K562 (cell line): ENCODE measurements at regions not wholly inside any gene's neighbourhood (a gene's known extent, or its start where the extent isn't known, plus 50 kb on each side); places are given as distances from the start of the nearest gene placed in this dataset.

ENCODE experiments used
- ATAC-seq: fragments of 200-7000 bp; cut with Tn5 transposase; 3 replicates; pipeline ENCODE4 v1.9.1; 2020; ENCODE audit warnings: moderate library complexity
- BruUV-seq: library from RNA; stranded (reverse); fragments of 400-500 nt; replicated peaks from 2 replicates; lab custom pipeline; 2021; lab: Mats Ljungman, UMichigan
- CTCF ChIA-PET: fragments of 300-600 bp; formaldehyde crosslinking; extraction: SDS; loops from one replicate; lab custom pipeline; 2021; ENCODE audit warnings: low intra/inter-chr PET ratio; lab: Yijun Ruan, JAX
- POLR2A ChIA-PET: fragments of 300-600, 350-650 bp; sonication (Branson Sonifier 250); formaldehyde crosslinking; extraction: SDS; loops from one replicate; lab custom pipeline; 2021; ENCODE audit warnings: antibody characterized with exemption, inconsistent platforms; lab: Yijun Ruan, JAX
- DNase-seq, 4 experiments: peaks; one replicate each; pipeline versions ENCODE4 v3.0.0 to v3.0.0-alpha.2; 2011 to 2018; ENCODE audit warnings: low spot score in 3 of 4, mixed read lengths in 3 of 4; ENCODE audit errors: extremely low read depth in 1 of 4
- FAIRE-seq: peaks from 2 replicates; lab custom pipeline; 2011; peaks lifted over from hg19 to GRCh38; lab: Jason Lieb, UNC
- H2AFZ ChIP-seq: 2 replicates; pipeline ENCODE4 v1.6.0; 2011; ENCODE audit warnings: low read depth, low read length, control low read depth, inconsistent platforms
- H3K27ac ChIP-seq: fragments of 200-600 bp; 3 replicates; pipeline ENCODE4 v1.8.0; 2011; ENCODE audit warnings: low read depth, mild to moderate bottlenecking, control low read depth, inconsistent platforms, low read length, moderate library complexity, mixed read lengths; ENCODE audit errors: extremely low read depth
- H3K27me3 ChIP-seq, 2 experiments: fragments of 300-600 bp in 1 of 2; 2 replicates in 1 of 2; 3 replicates in 1 of 2; pipeline versions ENCODE4 v1.6.0 to v1.8.0; 2011; ENCODE audit warnings: inconsistent platforms in 2 of 2, low read length in 2 of 2, mild to moderate bottlenecking in 1 of 2, mixed read lengths in 1 of 2, moderate library complexity in 1 of 2; ENCODE audit not compliant: control insufficient read depth in 2 of 2, insufficient read depth in 2 of 2
- H3K36me3 ChIP-seq: fragments of 300-600 bp; 3 replicates; pipeline ENCODE4 v1.8.0; 2011; ENCODE audit warnings: mild to moderate bottlenecking, low read length, inconsistent platforms; ENCODE audit not compliant: control insufficient read depth, insufficient read depth
- H3K4me1 ChIP-seq, 2 experiments: fragments of 200-600 bp in 1 of 2; replicated peaks in 1 of 2; 2 replicates in 1 of 2; 3 replicates in 1 of 2; pipeline versions ENCODE4 v1.5.1 to v1.8.0; 2011; ENCODE audit warnings: inconsistent platforms in 2 of 2, low read length in 2 of 2, mild to moderate bottlenecking in 1 of 2, mixed read lengths in 1 of 2, moderate library complexity in 1 of 2; ENCODE audit not compliant: control insufficient read depth in 2 of 2, insufficient read depth in 2 of 2
- H3K4me2 ChIP-seq: 2 replicates; pipeline ENCODE4 v1.6.1; 2011; ENCODE audit warnings: low read length, control low read depth, inconsistent platforms, mixed read lengths; ENCODE audit not compliant: insufficient read depth
- H3K4me3 ChIP-seq: fragments of 200-600 bp; sonication (generic), shearing (Covaris generic); 2 replicates; pipeline ENCODE4 v1.5.1; 2016; ENCODE audit warnings: control low read depth, inconsistent platforms
- H3K79me2 ChIP-seq: fragments of 200-600 bp; 3 replicates; pipeline ENCODE4 v1.8.0; 2011; ENCODE audit warnings: low read length, inconsistent platforms; ENCODE audit not compliant: control insufficient read depth, insufficient read depth
- H3K9ac ChIP-seq, 2 experiments: 2 replicates each; pipeline versions ENCODE4 v1.6.0 to v1.6.1; 2011; ENCODE audit warnings: low read depth in 2 of 2, low read length in 2 of 2, control low read depth in 1 of 2, inconsistent platforms in 1 of 2, mild to moderate bottlenecking in 1 of 2, mixed read lengths in 1 of 2; ENCODE audit not compliant: insufficient read depth in 1 of 2
- H3K9me1 ChIP-seq: one replicate; pipeline ENCODE4 v1.6.0; 2011; ENCODE audit warnings: inconsistent platforms, mild to moderate bottlenecking, low read length, moderate library complexity; ENCODE audit not compliant: control insufficient read depth, insufficient read depth
- H3K9me3 ChIP-seq: replicated peaks from 2 replicates; pipeline ENCODE4 v1.5.1; 2011; ENCODE audit warnings: low read depth, low read length, inconsistent platforms; ENCODE audit not compliant: control insufficient read depth, insufficient read depth
- H4K20me1 ChIP-seq: replicated peaks from 2 replicates; pipeline ENCODE4 v1.6.1; 2011; ENCODE audit warnings: low read length, inconsistent platforms, mixed read lengths; ENCODE audit not compliant: control insufficient read depth, insufficient read depth
- ATF7 ChIP-seq: fragments of 450-650 bp; IDR thresholded peaks from 2 replicates; pipeline ENCODE4 v1.7.1; 2014; ENCODE audit warnings: mild to moderate bottlenecking, moderate library complexity
- MTA1 ChIP-seq: fragments of 450-650 bp; IDR thresholded peaks from 2 replicates; pipeline ENCODE4 v1.6.1; 2017; ENCODE audit warnings: borderline replicate concordance
- NCOA6 ChIP-seq: fragments of 450-650 bp; IDR thresholded peaks from 2 replicates; pipeline ENCODE4 v1.6.1; 2017; ENCODE audit warnings: mild to moderate bottlenecking
- NR3C1 ChIP-seq: sonication (generic); formaldehyde crosslinking; IDR thresholded peaks from 2 replicates; pipeline ENCODE4 v1.8.1; 2022; ENCODE audit warnings: missing genetic modification reagents
- PCBP2 ChIP-seq: fragments of 200-400 bp; formaldehyde crosslinking; IDR thresholded peaks from 2 replicates; pipeline ENCODE4 v1.6.1; 2018; ENCODE audit warnings: low read length, low read depth, mild to moderate bottlenecking, moderate library complexity; ENCODE audit not compliant: poor library complexity, severe bottlenecking
- XRCC3 ChIP-seq: fragments of 450-650 bp; IDR thresholded peaks from 2 replicates; pipeline ENCODE4 v1.6.1; 2017; ENCODE audit warnings: mild to moderate bottlenecking, moderate library complexity
- XRCC4 ChIP-seq: IDR thresholded peaks from one replicate; pipeline ENCODE4 v1.6.1; 2011; ENCODE audit not compliant: insufficient read depth, insufficient read length; ENCODE audit errors: extremely low read depth
- ZNF3 ChIP-seq: fragments of 250-450 bp; sonication (Bioruptor Pico); IDR thresholded peaks from 2 replicates; pipeline ENCODE4 v1.5.0; 2021; ENCODE audit warnings: mild to moderate bottlenecking, moderate library complexity
- ZNF717 ChIP-seq: fragments of 250-450 bp; sonication (Bioruptor Pico); IDR thresholded peaks from 2 replicates; pipeline ENCODE4 v1.5.0; 2021
- WGBS: fragments of 100-300 bp; shearing (Covaris generic); methylation state at CpG from one replicate; pipeline ENCODE4 v1.1.6; 2016; ENCODE audit warnings: low coverage, mixed read lengths; ENCODE audit not compliant: insufficient coverage; ENCODE audit errors: missing lambda C conversion rate; 5-methylcytosine and 5-hydroxymethylcytosine counted together
- in situ Hi-C: fragments of 300-500 bp; cut with MboI; formaldehyde crosslinking; loops from 4 replicates; pipeline ENCODE4 v1.15.0; 2018; ENCODE audit warnings: inconsistent platforms, mixed read lengths
- intact Hi-C: fragments of 100-400 bp; cut with micrococcal nuclease; formaldehyde crosslinking; loops from 2 replicates; pipeline ENCODE4 v1.14.2; 2022
- TF ChIP-seq, protein P1 (sequence below): fragments of 250-450 bp; sonication (Bioruptor Pico); IDR thresholded peaks from 2 replicates; pipeline ENCODE4 v1.4.0; 2020
- TF ChIP-seq, protein P2 (sequence below): sonication (generic); formaldehyde crosslinking; IDR thresholded peaks from 2 replicates; pipeline ENCODE4 v1.5.0; 2020; ENCODE audit warnings: missing genetic modification reagents
- TF ChIP-seq, protein P3 (sequence below): sonication (generic); formaldehyde crosslinking; IDR thresholded peaks from 2 replicates; pipeline ENCODE4 v1.8.1; 2022; ENCODE audit warnings: missing genetic modification reagents
- TF ChIP-seq, protein P4 (sequence below): fragments of 250-450 bp; sonication (Bioruptor Pico); IDR thresholded peaks from 2 replicates; pipeline ENCODE4 v1.4.0; 2020; ENCODE audit warnings: mild to moderate bottlenecking, moderate library complexity, borderline replicate concordance

- ATAC-seq (no peak), FAIRE-seq (no peak), DNase-seq (no peak)
- ChIA-PET CTCF (no interaction called here), POLR2A (no interaction called here)
- intact Hi-C loops (no loop called here), in situ Hi-C loops (no loop called here)
- no peaks in the 10 kb centered on the region for H4K20me1 ChIP-seq
- TF ChIP-seq NCOA6: no peak
- TF ChIP-seq XRCC4: no peak
- TF ChIP-seq, protein P1, sequence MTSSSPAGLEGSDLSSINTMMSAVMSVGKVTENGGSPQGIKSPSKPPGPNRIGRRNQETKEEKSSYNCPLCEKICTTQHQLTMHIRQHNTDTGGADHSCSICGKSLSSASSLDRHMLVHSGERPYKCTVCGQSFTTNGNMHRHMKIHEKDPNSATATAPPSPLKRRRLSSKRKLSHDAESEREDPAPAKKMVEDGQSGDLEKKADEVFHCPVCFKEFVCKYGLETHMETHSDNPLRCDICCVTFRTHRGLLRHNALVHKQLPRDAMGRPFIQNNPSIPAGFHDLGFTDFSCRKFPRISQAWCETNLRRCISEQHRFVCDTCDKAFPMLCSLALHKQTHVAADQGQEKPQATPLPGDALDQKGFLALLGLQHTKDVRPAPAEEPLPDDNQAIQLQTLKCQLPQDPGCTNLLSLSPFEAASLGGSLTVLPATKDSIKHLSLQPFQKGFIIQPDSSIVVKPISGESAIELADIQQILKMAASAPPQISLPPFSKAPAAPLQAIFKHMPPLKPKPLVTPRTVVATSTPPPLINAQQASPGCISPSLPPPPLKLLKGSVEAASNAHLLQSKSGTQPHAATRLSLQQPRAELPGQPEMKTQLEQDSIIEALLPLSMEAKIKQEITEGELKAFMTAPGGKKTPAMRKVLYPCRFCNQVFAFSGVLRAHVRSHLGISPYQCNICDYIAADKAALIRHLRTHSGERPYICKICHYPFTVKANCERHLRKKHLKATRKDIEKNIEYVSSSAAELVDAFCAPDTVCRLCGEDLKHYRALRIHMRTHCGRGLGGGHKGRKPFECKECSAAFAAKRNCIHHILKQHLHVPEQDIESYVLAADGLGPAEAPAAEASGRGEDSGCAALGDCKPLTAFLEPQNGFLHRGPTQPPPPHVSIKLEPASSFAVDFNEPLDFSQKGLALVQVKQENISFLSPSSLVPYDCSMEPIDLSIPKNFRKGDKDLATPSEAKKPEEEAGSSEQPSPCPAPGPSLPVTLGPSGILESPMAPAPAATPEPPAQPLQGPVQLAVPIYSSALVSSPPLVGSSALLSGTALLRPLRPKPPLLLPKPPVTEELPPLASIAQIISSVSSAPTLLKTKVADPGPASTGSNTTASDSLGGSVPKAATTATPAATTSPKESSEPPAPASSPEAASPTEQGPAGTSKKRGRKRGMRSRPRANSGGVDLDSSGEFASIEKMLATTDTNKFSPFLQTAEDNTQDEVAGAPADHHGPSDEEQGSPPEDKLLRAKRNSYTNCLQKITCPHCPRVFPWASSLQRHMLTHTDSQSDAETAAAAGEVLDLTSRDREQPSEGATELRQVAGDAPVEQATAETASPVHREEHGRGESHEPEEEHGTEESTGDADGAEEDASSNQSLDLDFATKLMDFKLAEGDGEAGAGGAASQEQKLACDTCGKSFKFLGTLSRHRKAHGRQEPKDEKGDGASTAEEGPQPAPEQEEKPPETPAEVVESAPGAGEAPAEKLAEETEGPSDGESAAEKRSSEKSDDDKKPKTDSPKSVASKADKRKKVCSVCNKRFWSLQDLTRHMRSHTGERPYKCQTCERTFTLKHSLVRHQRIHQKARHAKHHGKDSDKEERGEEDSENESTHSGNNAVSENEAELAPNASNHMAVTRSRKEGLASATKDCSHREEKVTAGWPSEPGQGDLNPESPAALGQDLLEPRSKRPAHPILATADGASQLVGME (CRISPR knock-in tag): no peak
- TF ChIP-seq XRCC3: no peak
- TF ChIP-seq ZNF717 (CRISPR knock-in tag): no peak
- TF ChIP-seq, protein P2, sequence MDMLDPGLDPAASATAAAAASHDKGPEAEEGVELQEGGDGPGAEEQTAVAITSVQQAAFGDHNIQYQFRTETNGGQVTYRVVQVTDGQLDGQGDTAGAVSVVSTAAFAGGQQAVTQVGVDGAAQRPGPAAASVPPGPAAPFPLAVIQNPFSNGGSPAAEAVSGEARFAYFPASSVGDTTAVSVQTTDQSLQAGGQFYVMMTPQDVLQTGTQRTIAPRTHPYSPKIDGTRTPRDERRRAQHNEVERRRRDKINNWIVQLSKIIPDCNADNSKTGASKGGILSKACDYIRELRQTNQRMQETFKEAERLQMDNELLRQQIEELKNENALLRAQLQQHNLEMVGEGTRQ: no peak
- no peak for TF ChIP-seq PCBP2
- TF ChIP-seq, protein P3, sequence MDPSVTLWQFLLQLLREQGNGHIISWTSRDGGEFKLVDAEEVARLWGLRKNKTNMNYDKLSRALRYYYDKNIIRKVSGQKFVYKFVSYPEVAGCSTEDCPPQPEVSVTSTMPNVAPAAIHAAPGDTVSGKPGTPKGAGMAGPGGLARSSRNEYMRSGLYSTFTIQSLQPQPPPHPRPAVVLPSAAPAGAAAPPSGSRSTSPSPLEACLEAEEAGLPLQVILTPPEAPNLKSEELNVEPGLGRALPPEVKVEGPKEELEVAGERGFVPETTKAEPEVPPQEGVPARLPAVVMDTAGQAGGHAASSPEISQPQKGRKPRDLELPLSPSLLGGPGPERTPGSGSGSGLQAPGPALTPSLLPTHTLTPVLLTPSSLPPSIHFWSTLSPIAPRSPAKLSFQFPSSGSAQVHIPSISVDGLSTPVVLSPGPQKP (CRISPR knock-in tag): no peak
- no peak for TF ChIP-seq NR3C1 (CRISPR knock-in tag)
- no peak for TF ChIP-seq ZNF3 (CRISPR knock-in tag)
- TF ChIP-seq, protein P4, sequence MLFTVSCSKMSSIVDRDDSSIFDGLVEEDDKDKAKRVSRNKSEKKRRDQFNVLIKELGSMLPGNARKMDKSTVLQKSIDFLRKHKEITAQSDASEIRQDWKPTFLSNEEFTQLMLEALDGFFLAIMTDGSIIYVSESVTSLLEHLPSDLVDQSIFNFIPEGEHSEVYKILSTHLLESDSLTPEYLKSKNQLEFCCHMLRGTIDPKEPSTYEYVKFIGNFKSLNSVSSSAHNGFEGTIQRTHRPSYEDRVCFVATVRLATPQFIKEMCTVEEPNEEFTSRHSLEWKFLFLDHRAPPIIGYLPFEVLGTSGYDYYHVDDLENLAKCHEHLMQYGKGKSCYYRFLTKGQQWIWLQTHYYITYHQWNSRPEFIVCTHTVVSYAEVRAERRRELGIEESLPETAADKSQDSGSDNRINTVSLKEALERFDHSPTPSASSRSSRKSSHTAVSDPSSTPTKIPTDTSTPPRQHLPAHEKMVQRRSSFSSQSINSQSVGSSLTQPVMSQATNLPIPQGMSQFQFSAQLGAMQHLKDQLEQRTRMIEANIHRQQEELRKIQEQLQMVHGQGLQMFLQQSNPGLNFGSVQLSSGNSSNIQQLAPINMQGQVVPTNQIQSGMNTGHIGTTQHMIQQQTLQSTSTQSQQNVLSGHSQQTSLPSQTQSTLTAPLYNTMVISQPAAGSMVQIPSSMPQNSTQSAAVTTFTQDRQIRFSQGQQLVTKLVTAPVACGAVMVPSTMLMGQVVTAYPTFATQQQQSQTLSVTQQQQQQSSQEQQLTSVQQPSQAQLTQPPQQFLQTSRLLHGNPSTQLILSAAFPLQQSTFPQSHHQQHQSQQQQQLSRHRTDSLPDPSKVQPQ (CRISPR knock-in tag): no peak
- TF ChIP-seq MTA1: no peak
- TF ChIP-seq ATF7: no peak
- no peak overlapping the region for H2AFZ ChIP-seq
- WGBS: 2% methylated on average over 4 of the region's 4 CpGs
- H3K4me1 ChIP-seq: no peaks in the 10 kb centered on the region
- no peak overlapping the region for H3K9ac ChIP-seq
- no peak overlapping the region for H3K4me2 ChIP-seq
- H3K27me3 ChIP-seq: no peaks in the 10 kb centered on the region; a peak in 2 of 5 replicates
- BruUV-seq: no TSS peak
- no peak overlapping the region for H3K4me3 ChIP-seq
- H3K79me2 ChIP-seq: no peaks in the 10 kb centered on the region
- no peaks in the 10 kb centered on the region for H3K36me3 ChIP-seq
- no peaks in the 10 kb centered on the region for H3K9me1 ChIP-seq
- H3K27ac ChIP-seq: no peak overlapping the region
- no peaks in the 10 kb centered on the region for H3K9me3 ChIP-seq
Measured at GRCh38 chr1:90356991-90357390, 360.1 kb downstream of the BARHL2 start.
